ENCODE measurements at regions not wholly inside any gene's neighbourhood (a gene's known extent, or its start where the extent isn't known, plus 50 kb on each side); places are given as distances from the start of the nearest gene placed in this dataset.

GRCh38 chr2:181760521-181760920, 80.2 kb upstream of the NEUROD1 start:
- TF ChIP-seq POLR2AphosphoS5 (IDR thresholded peaks at IDR 0.05; ENCODE audit: low read depth, low read length) (no peak), FOXP2 (optimal IDR thresholded peaks at IDR 0.05; ENCODE audit: borderline replicate concordance, extremely low read depth, extremely low read length, insufficient read depth) (no peak), SIN3A (IDR thresholded peaks at IDR 0.05; ENCODE audit: borderline replicate concordance, insufficient read depth, low read length) (no peak), REST (IDR thresholded peaks at IDR 0.05; ENCODE audit: insufficient read depth in 1 of 2, low read depth in 2 of 2, low read length in 2 of 2) (no peak)

Measured in PFSK-1 (cell line).